Stimulated activated CD8-positive, alpha-beta memory T cell treated with anti-CD3 and anti-CD28 coated beads, Interleukin-15, amount 100 ng/mL, for 24 hours (primary cell): ENCODE measurements at regions not wholly inside any gene's neighbourhood (a gene's known extent, or its start where the extent isn't known, plus 50 kb on each side); places are given as distances from the start of the nearest gene placed in this dataset.

Experiments
- DNase-seq: peaks from one replicate; pipeline ENCODE4 v3.0.0-alpha.2; 2020; ENCODE audit warnings: low read depth

GRCh38 chr5:155211764-155212163, 198.2 kb downstream of the KIF4B start:
- DNase-seq, result no peak

GRCh38 chr5:155222393-155222792, 208.8 kb downstream of the KIF4B start:
- DNase-seq, result no peak

- no peak for DNase-seq
These were observed 215.6 kb downstream of the KIF4B start for GRCh38 chr5:155229135-155229534.

GRCh38 chr5:155239803-155240202, 226.2 kb downstream of the KIF4B start:
- no peak for DNase-seq

- DNase-seq, result no peak
These were observed 237.0 kb downstream of the KIF4B start for GRCh38 chr5:155250596-155250995.

- no peak for DNase-seq
These were observed 238.5 kb downstream of the KIF4B start for GRCh38 chr5:155252025-155252424.

- no peak for DNase-seq
These were observed 239.2 kb downstream of the KIF4B start for GRCh38 chr5:155252717-155253116.

GRCh38 chr5:155254399-155254798, 240.8 kb downstream of the KIF4B start:
- no peak for DNase-seq

- DNase-seq, result no peak
These were observed 244.6 kb downstream of the KIF4B start for GRCh38 chr5:155258161-155258560.

GRCh38 chr5:155259648-155260047, 246.1 kb downstream of the KIF4B start:
- no peak for DNase-seq

- no peak for DNase-seq
These were observed 247.2 kb downstream of the KIF4B start for GRCh38 chr5:155260798-155261197.

GRCh38 chr5:155263381-155263780, 249.8 kb downstream of the KIF4B start:
- DNase-seq, result no peak

- no peak for DNase-seq
These were observed 251.3 kb downstream of the KIF4B start for GRCh38 chr5:155264809-155265208.

- DNase-seq, result no peak
These were observed 255.3 kb downstream of the KIF4B start for GRCh38 chr5:155268770-155269425.

- no peak for DNase-seq
These were observed 257.2 kb downstream of the KIF4B start for GRCh38 chr5:155270725-155271124.

GRCh38 chr5:155274484-155274883, 260.9 kb downstream of the KIF4B start:
- no peak for DNase-seq

GRCh38 chr5:155275222-155275621, 261.7 kb downstream of the KIF4B start:
- DNase-seq, result no peak

GRCh38 chr5:155276231-155276630, 262.7 kb downstream of the KIF4B start:
- DNase-seq, result no peak

- no peak for DNase-seq
These were observed 265.0 kb downstream of the KIF4B start for GRCh38 chr5:155278532-155278931.

- no peak for DNase-seq
These were observed 269.1 kb downstream of the KIF4B start for GRCh38 chr5:155282503-155283107.

- no peak for DNase-seq
These were observed 272.2 kb downstream of the KIF4B start for GRCh38 chr5:155285706-155286105.

GRCh38 chr5:155290937-155291336, 277.4 kb downstream of the KIF4B start:
- DNase-seq, result no peak

- no peak for DNase-seq
These were observed 280.1 kb downstream of the KIF4B start for GRCh38 chr5:155293605-155294178.

GRCh38 chr5:155295111-155295510, 281.6 kb downstream of the KIF4B start:
- DNase-seq, result no peak
